GM11168 (cell line): ENCODE measurements at regions not wholly inside any gene's neighbourhood (a gene's known extent, or its start where the extent isn't known, plus 50 kb on each side); places are given as distances from the start of the nearest gene placed in this dataset.

Experiments used
- in situ Hi-C: fragments of 300-500 bp; cut with MboI; formaldehyde crosslinking; loops from one replicate; pipeline ENCODE4 v1.12.0; 2022; ENCODE audit warnings: low sequenced_read_pairs; ENCODE audit not compliant: unreplicated experiment

- in situ Hi-C loops: loop anchor here (25.0 kb wide), 1 partner anchor 569 kb away; no protein-coding TSS in a partner anchor
These were observed 72.3 kb upstream of the RIOK3 start for GRCh38 chr18:23380817-23381216.

- in situ Hi-C loops: loop anchor here (25.0 kb wide), 1 partner anchor 571 kb away; no protein-coding TSS in a partner anchor
These were observed 69.6 kb upstream of the RIOK3 start for GRCh38 chr18:23383494-23383893.

DNA sequence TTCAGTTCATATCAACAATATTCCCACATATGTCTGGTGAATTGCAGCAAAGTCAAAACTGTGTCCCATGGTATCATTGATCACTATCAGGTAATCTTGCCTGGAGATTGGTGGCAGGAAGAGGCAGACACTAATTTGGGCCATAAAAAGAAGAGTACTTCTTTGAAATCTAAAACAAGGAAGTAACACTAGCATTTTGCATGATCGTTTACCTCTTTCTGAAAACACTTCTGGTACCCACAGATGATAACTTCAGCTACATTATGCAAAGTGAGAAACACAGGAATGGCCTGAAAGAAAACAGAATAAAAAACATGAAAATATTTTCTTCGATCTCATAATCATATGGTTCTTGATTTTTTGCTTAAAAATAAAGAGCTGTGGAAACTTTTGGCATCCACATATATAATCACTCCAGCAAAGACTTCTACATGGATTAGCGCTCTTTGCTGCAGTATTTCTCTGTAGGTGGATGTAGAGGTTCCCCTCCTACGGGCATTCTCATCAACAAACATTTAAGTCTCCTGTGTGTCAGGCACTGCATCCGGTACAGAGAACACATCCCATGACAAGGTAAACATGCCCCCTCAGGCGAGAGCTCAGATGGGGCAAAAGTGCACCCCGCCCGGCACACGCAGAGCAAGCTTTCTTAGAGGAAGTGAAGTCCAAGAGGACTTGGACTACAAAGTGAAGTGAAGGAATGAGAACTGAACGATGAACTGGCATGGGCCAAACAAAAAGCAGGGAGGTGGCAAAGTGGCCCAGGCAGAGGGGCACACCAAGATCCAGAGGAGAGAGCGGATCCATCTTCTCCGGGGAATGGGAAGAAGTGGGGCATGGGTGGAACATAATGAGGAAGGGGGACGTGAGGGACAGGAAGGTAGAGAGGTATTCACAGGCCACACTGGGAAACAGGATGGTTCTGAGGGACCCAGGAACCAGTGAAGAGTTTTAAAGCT is 68.0 kb upstream of the RIOK3 start:
- in situ Hi-C loops: loop anchor here (25.0 kb wide), 1 partner anchor 573 kb away; no protein-coding TSS in a partner anchor

- in situ Hi-C loops: loop anchor here (25.0 kb wide), 1 partner anchor 574 kb away; no protein-coding TSS in a partner anchor
These were observed 66.8 kb upstream of the RIOK3 start for GRCh38 chr18:23386317-23386716.

DNA sequence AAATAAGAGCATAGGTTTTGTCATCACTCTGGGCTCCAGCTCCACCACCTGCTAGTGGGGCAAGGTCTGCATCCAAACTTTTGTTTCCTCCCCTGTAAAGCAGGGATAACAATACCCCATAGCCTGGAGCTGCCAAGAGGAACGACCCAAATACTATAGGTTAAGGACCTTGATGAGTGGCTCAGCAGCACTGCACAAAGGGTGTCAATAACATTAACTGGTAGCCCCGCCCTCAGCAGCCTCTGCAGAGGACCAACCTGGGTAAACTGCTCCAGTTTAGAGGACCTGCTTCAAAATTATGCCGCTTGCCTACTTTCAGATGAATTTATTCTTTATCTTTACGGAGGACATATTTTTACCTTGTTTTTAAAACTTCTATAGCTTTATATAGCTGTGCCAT is 65.8 kb upstream of the RIOK3 start:
- in situ Hi-C loops: loop anchor here (25.0 kb wide), 1 partner anchor 575 kb away; no protein-coding TSS in a partner anchor

GRCh38 chr18:23388357-23388756 is 64.7 kb upstream of the RIOK3 start:
- in situ Hi-C loops: loop anchor here (25.0 kb wide), 1 partner anchor 576 kb away; no protein-coding TSS in a partner anchor

DNA sequence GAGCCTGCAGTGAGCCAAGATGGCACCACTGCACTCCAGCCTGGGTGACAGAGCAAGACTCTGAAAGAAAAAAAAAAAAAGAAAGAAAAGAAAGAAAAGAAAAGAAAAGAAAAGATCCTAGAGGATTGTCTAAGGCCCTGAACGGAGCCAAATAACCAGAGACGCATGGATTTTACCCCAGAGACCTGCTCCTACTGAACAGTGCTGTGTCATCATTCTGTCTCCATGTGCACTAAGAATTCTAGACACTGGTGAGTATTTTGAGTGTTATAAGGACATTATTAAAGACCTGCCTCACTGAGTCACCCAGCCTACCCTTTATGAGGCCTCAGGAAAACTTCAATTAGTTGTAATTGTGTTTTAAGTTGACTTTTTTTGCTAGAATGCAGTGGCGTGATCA is 61.9 kb upstream of the RIOK3 start:
- in situ Hi-C loops: loop anchor here (25.0 kb wide), 1 partner anchor 579 kb away; no protein-coding TSS in a partner anchor

- in situ Hi-C loops: loop anchor here (25.0 kb wide), 1 partner anchor 586 kb away; no protein-coding TSS in a partner anchor
These were observed 55.2 kb upstream of the RIOK3 start for GRCh38 chr18:23397907-23398306.

- in situ Hi-C loops: loop anchor here (25.0 kb wide), 1 partner anchor 586 kb away; no protein-coding TSS in a partner anchor
These were observed 54.7 kb upstream of the RIOK3 start for GRCh38 chr18:23398401-23398800.

- in situ Hi-C loops: loop anchor here (25.0 kb wide), 1 partner anchor 587 kb away; no protein-coding TSS in a partner anchor
These were observed 54.0 kb upstream of the RIOK3 start for GRCh38 chr18:23399067-23399466.

DNA sequence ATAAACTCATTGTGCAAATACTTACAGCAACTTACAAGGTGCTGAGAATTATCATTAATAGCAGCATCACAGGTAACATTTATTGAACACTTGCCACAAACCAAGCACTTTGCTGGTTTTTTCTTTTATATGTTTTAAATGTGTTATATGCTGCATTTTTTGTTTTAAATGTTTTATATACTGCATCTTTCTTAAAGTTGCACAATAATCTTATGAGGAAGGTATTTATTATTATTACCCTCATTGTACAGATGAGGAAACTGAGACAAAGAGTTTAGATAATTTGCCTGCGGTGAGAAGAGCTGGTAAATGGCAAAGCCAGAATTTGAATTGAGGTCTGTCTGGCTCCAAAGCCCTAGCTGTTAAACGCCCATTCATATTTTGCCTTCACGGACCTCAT is 52.2 kb upstream of the RIOK3 start:
- in situ Hi-C loops: no loop called here

DNA sequence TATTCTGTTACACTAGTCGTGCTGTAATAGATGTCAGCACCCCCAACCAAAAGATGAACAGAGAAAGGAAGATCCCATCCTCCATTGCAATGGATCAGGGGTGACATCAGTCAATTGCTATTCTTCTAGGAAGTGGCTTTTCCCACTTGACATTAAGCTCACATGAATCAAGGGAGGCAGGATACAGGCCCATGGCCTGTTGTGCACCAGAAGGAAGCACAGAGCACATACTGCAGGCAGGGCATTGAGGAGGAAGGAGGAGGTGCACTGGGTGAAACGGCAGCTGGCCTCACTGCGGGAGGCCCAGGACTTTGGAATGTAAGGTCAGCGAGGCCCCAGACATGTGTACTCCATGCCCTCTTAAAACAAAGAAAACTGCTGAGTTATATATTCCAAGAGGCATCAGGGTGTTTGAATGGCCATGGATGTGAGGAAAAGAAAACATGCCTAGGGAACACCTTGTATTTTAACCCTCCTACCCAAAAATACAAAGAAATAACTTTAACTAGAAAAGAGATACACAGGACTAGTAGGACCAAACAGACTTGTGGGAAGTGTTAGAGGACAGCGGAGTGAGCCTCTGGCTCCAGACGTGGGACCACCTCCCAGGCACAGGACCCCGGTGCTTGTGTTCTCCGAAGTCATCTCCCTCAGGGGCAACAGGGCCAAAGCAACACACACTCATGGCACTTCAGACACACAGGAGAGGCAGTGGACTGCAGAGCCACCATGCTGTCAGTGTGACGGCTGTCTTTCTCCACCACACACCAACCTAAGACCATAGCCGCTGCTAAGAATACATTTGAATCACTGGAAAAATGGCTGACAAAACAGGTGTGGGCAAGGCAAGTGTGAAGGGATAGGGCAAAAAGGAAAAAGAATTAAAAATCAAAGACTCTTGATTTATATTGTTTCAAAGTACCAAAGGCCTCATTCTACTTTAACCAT is 51.4 kb upstream of the RIOK3 start:
- in situ Hi-C loops: no loop called here
